ENCODE measurements at regions not wholly inside any gene's neighbourhood (a gene's known extent, or its start where the extent isn't known, plus 50 kb on each side); places are given as distances from the start of the nearest gene placed in this dataset.
"Not testable (repeated sequence)": the region's sequence is repeated elsewhere in the genome, so short reads cannot be mapped to it uniquely, and the experiment has no call there.

DNA sequence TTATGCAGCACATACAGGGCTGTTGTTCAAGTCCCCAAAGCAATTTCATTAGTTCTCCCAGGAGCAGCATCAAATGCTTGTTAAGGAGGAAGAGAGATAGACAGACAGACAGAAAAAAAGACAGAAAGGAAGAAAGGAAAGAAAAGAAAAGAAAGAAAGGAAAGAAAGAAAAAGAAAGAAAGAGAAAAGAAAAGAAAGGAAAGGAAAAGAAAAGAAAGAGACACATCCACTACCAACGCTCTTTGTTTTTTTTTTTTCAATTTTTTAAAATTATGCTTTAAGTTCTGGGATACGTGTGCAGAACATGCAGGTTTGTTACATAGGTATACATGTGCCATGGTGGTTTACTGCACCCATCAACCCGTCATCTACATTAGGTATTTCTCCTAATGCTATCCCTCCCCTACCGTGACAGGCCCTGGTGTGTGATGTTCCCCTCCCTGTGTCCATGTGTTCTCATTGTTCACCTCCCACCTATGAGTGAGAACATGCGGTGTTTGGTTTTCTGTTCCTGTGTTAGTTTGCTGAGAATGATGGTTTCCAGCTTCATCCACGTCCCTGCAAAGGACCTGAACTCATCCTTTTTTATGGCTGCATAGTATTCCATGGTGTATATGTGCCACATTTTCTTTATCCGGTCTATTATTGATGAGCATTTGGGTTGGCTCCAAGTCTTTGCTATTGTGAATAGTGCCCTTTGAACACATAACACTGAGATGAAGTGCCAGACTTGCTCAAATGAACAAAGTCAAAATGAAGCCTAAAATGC, 119.0 kb upstream of the ZNF521 start:
- TF ChIP-seq, protein P1, sequence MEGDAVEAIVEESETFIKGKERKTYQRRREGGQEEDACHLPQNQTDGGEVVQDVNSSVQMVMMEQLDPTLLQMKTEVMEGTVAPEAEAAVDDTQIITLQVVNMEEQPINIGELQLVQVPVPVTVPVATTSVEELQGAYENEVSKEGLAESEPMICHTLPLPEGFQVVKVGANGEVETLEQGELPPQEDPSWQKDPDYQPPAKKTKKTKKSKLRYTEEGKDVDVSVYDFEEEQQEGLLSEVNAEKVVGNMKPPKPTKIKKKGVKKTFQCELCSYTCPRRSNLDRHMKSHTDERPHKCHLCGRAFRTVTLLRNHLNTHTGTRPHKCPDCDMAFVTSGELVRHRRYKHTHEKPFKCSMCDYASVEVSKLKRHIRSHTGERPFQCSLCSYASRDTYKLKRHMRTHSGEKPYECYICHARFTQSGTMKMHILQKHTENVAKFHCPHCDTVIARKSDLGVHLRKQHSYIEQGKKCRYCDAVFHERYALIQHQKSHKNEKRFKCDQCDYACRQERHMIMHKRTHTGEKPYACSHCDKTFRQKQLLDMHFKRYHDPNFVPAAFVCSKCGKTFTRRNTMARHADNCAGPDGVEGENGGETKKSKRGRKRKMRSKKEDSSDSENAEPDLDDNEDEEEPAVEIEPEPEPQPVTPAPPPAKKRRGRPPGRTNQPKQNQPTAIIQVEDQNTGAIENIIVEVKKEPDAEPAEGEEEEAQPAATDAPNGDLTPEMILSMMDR (IDR thresholded peaks at IDR 0.05): not testable (repeated sequence)
- TF ChIP-seq POLR2A, POLR2AphosphoS5, EP300 (IDR thresholded peaks at IDR 0.05): not testable (repeated sequence)
